ENCODE measurements at regions not wholly inside any gene's neighbourhood (a gene's known extent, or its start where the extent isn't known, plus 50 kb on each side); places are given as distances from the start of the nearest gene placed in this dataset.
A peak's percentile ranks its signal among the peaks of the same experiment; 100 is the strongest.

GRCh38 chr1:232880354-232880753 is 70.1 kb upstream of the NTPCR start:
- Histone ChIP-seq H3K4me1 (ENCODE audit: insufficient read depth, low read length) (no peaks in the 10 kb centered on the region), H3K4me2 (ENCODE audit: insufficient read depth, low read length) (no peak overlapping the region), H3K9ac (ENCODE audit: low read depth, low read length) (no peak overlapping the region), H3K9me3 (ENCODE audit: insufficient read depth, low read length, severe bottlenecking) (no peaks in the 10 kb centered on the region), H3K27ac (ENCODE audit: low read length) (no peak overlapping the region), H3K79me2 (ENCODE audit: insufficient read depth, low read length) (no peaks in the 10 kb centered on the region), H4K20me1 (ENCODE audit: insufficient read depth, low read length) (no peaks in the 10 kb centered on the region), H3K36me3 (ENCODE audit: insufficient read depth, low read length) (no peaks in the 10 kb centered on the region), H2AFZ (ENCODE audit: low read depth, low read length) (no peak overlapping the region), H3K4me3 (ENCODE audit: low read depth in 1 of 2, low read length in 2 of 2) (no peak overlapping the region), H3K27me3 (ENCODE audit: insufficient read depth, low read length, poor library complexity) (no peaks in the 10 kb centered on the region)
- TF ChIP-seq EZH2 (IDR thresholded peaks at IDR 0.05; ENCODE audit: borderline replicate concordance, low read depth, low read length, severe bottlenecking) = no peak
- TF ChIP-seq CTCF (IDR thresholded peaks at IDR 0.05; ENCODE audit: borderline replicate concordance, extremely low read depth, low read length, poor library complexity, severe bottlenecking) = peak; percentile 62
- DNase-seq (peak; percentile 24), ATAC-seq (ENCODE audit: insufficient read depth, low read depth) (peak; percentile 57)

- Histone ChIP-seq H4K20me1 (ENCODE audit: insufficient read depth, low read length) (no peaks in the 10 kb centered on the region), H3K79me2 (ENCODE audit: insufficient read depth, low read length) (no peaks in the 10 kb centered on the region), H3K4me1 (ENCODE audit: insufficient read depth, low read length) (no peaks in the 10 kb centered on the region), H3K4me3 (ENCODE audit: low read depth in 1 of 2, low read length in 2 of 2) (no peak overlapping the region), H2AFZ (ENCODE audit: low read depth, low read length) (no peak overlapping the region), H3K36me3 (ENCODE audit: insufficient read depth, low read length) (no peaks in the 10 kb centered on the region), H3K9me3 (ENCODE audit: insufficient read depth, low read length, severe bottlenecking) (no peaks in the 10 kb centered on the region), H3K27me3 (ENCODE audit: insufficient read depth, low read length, poor library complexity) (no peaks in the 10 kb centered on the region), H3K9ac (ENCODE audit: low read depth, low read length) (no peak overlapping the region), H3K4me2 (ENCODE audit: insufficient read depth, low read length) (no peak overlapping the region), H3K27ac (ENCODE audit: low read length) (no peak overlapping the region)
- ATAC-seq (ENCODE audit: insufficient read depth, low read depth) (no peak), DNase-seq (no peak)
- no peak for TF ChIP-seq EZH2 (IDR thresholded peaks at IDR 0.05; ENCODE audit: borderline replicate concordance, low read depth, low read length, severe bottlenecking)
- TF ChIP-seq CTCF (IDR thresholded peaks at IDR 0.05; ENCODE audit: borderline replicate concordance, extremely low read depth, low read length, poor library complexity, severe bottlenecking) = no peak
These were observed 66.3 kb upstream of the NTPCR start for GRCh38 chr1:232883992-232884661.

GRCh38 chr1:232886271-232886670 is 64.1 kb upstream of the NTPCR start:
- H3K79me2 ChIP-seq (ENCODE audit: insufficient read depth, low read length) = no peaks in the 10 kb centered on the region
- 0 out of 2 replicates have a peak, but pooled peaks cover 5% of the 10 kb centered on the region for H3K4me1 ChIP-seq (ENCODE audit: insufficient read depth, low read length)
- no peaks in the 10 kb centered on the region for H3K36me3 ChIP-seq (ENCODE audit: insufficient read depth, low read length)
- no peaks in the 10 kb centered on the region for H3K9me3 ChIP-seq (ENCODE audit: insufficient read depth, low read length, severe bottlenecking)
- H2AFZ ChIP-seq (ENCODE audit: low read depth, low read length) = no peak overlapping the region
- no peak overlapping the region for H3K4me3 ChIP-seq (ENCODE audit: low read depth in 1 of 2, low read length in 2 of 2)
- ATAC-seq (ENCODE audit: insufficient read depth, low read depth) (no peak), DNase-seq (no peak)
- H3K9ac ChIP-seq (ENCODE audit: low read depth, low read length) = no peak overlapping the region
- H3K27ac ChIP-seq (ENCODE audit: low read length) = no peak overlapping the region
- H3K4me2 ChIP-seq (ENCODE audit: insufficient read depth, low read length) = no peak overlapping the region
- H4K20me1 ChIP-seq (ENCODE audit: insufficient read depth, low read length) = no peaks in the 10 kb centered on the region
- TF ChIP-seq EZH2 (IDR thresholded peaks at IDR 0.05; ENCODE audit: borderline replicate concordance, low read depth, low read length, severe bottlenecking) = no peak
- TF ChIP-seq CTCF (IDR thresholded peaks at IDR 0.05; ENCODE audit: borderline replicate concordance, extremely low read depth, low read length, poor library complexity, severe bottlenecking) = no peak
- H3K27me3 ChIP-seq (ENCODE audit: insufficient read depth, low read length, poor library complexity) = no peaks in the 10 kb centered on the region

All from DND-41 (cell line).